WTC11 (cell line): ENCODE measurements at regions not wholly inside any gene's neighbourhood (a gene's known extent, or its start where the extent isn't known, plus 50 kb on each side); places are given as distances from the start of the nearest gene placed in this dataset.

ENCODE experiments used
- ATF3 ChIP-seq: sonication (generic); formaldehyde crosslinking; conservative IDR thresholded peaks from 2 replicates; pipeline ENCODE4 v1.8.1; 2022; ENCODE audit warnings: mild to moderate bottlenecking, missing genetic modification reagents
- ATF6 ChIP-seq: sonication (generic); formaldehyde crosslinking; IDR thresholded peaks from 2 replicates; pipeline ENCODE4 v1.8.1; 2023; ENCODE audit warnings: mild to moderate bottlenecking, missing genetic modification reagents
- CTCF ChIP-seq: fragments of 200-600 bp; IDR thresholded peaks from 2 replicates; pipeline ENCODE4 v1.8.0; 2022; ENCODE audit warnings: antibody characterized with exemption
- ETV6 ChIP-seq: sonication (generic); formaldehyde crosslinking; IDR thresholded peaks from 2 replicates; pipeline ENCODE4 v1.8.1; 2022; ENCODE audit warnings: mild to moderate bottlenecking, missing genetic modification reagents
- KAT7 ChIP-seq: sonication (generic); formaldehyde crosslinking; IDR thresholded peaks from 2 replicates; pipeline ENCODE4 v1.8.1; 2023; ENCODE audit warnings: missing genetic modification reagents, mild to moderate bottlenecking, borderline replicate concordance
- NFE2L1 ChIP-seq: sonication (generic); formaldehyde crosslinking; IDR thresholded peaks from 2 replicates; pipeline ENCODE4 v1.8.1; 2023; ENCODE audit warnings: missing genetic modification reagents
- NFYB ChIP-seq: sonication (generic); formaldehyde crosslinking; conservative IDR thresholded peaks from 2 replicates; pipeline ENCODE4 v1.8.0; 2022; ENCODE audit warnings: low read depth, missing genetic modification reagents
- ZBTB21 ChIP-seq: sonication (generic); formaldehyde crosslinking; IDR thresholded peaks from 2 replicates; pipeline ENCODE4 v1.8.1; 2023; ENCODE audit warnings: mild to moderate bottlenecking, missing genetic modification reagents, borderline replicate concordance
- ZNF317 ChIP-seq: sonication (generic); formaldehyde crosslinking; IDR thresholded peaks from 2 replicates; pipeline ENCODE4 v1.8.1; 2023; ENCODE audit warnings: low read depth, mild to moderate bottlenecking, moderate library complexity, missing genetic modification reagents, borderline replicate concordance
- ZNF423 ChIP-seq: fragments of 250-450 bp; sonication (Bioruptor Pico); IDR thresholded peaks from 2 replicates; pipeline ENCODE4 v2.1.2; 2022; ENCODE audit warnings: mild to moderate bottlenecking, moderate library complexity
- ZNF512 ChIP-seq: sonication (generic); formaldehyde crosslinking; IDR thresholded peaks from 2 replicates; pipeline ENCODE4 v1.8.1; 2022; ENCODE audit warnings: missing genetic modification reagents, borderline replicate concordance
- TF ChIP-seq, protein P1 (sequence below): sonication (generic); formaldehyde crosslinking; IDR thresholded peaks from 2 replicates; pipeline ENCODE4 v1.8.1; 2022; ENCODE audit warnings: low read depth, missing genetic modification reagents, borderline replicate concordance
- TF ChIP-seq, protein P2 (sequence below): sonication (generic); formaldehyde crosslinking; IDR thresholded peaks from 2 replicates; pipeline ENCODE4 v1.8.0; 2023; ENCODE audit warnings: missing genetic modification reagents, mild to moderate bottlenecking, borderline replicate concordance
- TF ChIP-seq, protein P3 (sequence below): sonication (generic); formaldehyde crosslinking; IDR thresholded peaks from 2 replicates; pipeline ENCODE4 v1.8.0; 2022; ENCODE audit warnings: mild to moderate bottlenecking, missing genetic modification reagents

DNA sequence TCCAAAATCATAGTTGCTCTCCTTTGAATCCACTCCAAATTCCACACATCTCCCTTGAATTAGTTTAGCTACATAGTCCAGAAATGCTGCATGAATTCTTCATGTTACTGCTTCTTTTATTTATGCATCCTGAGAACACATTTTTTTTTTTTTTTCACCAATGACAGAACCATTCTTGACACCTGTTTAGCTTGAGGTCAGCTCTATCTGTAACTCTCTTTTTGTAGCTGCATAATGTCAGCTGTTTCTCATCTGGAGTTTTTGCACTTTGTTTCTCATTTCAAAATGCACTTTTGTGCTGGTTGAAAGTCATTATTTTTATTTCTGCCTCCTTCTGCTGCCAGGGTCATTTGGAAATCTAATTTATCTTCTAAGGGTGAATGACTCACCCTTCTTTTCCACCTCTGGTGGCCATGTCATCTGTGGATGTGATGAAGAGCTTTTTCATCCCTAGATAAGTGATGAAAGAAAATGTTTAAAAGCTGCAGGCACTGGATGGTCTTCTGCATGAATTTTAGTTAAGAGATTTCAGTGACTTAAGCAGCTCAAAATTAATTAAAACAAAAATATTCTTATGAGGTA lies 93.7 kb downstream of the JRKL start:
- TF ChIP-seq, protein P1, sequence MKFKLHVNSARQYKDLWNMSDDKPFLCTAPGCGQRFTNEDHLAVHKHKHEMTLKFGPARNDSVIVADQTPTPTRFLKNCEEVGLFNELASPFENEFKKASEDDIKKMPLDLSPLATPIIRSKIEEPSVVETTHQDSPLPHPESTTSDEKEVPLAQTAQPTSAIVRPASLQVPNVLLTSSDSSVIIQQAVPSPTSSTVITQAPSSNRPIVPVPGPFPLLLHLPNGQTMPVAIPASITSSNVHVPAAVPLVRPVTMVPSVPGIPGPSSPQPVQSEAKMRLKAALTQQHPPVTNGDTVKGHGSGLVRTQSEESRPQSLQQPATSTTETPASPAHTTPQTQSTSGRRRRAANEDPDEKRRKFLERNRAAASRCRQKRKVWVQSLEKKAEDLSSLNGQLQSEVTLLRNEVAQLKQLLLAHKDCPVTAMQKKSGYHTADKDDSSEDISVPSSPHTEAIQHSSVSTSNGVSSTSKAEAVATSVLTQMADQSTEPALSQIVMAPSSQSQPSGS (CRISPR knock-in tag), result no peak
- TF ChIP-seq CTCF (no peak), KAT7 (CRISPR knock-in tag) (no peak), ETV6 (no peak), NFYB (no peak), ZNF317 (CRISPR knock-in tag) (no peak), ZNF512 (CRISPR knock-in tag) (no peak), ZBTB21 (CRISPR knock-in tag) (no peak), NFE2L1 (CRISPR knock-in tag) (no peak), ZNF423 (CRISPR knock-in tag) (no peak), ATF3 (CRISPR knock-in tag) (no peak), ATF6 (no peak)
- TF ChIP-seq, protein P2, sequence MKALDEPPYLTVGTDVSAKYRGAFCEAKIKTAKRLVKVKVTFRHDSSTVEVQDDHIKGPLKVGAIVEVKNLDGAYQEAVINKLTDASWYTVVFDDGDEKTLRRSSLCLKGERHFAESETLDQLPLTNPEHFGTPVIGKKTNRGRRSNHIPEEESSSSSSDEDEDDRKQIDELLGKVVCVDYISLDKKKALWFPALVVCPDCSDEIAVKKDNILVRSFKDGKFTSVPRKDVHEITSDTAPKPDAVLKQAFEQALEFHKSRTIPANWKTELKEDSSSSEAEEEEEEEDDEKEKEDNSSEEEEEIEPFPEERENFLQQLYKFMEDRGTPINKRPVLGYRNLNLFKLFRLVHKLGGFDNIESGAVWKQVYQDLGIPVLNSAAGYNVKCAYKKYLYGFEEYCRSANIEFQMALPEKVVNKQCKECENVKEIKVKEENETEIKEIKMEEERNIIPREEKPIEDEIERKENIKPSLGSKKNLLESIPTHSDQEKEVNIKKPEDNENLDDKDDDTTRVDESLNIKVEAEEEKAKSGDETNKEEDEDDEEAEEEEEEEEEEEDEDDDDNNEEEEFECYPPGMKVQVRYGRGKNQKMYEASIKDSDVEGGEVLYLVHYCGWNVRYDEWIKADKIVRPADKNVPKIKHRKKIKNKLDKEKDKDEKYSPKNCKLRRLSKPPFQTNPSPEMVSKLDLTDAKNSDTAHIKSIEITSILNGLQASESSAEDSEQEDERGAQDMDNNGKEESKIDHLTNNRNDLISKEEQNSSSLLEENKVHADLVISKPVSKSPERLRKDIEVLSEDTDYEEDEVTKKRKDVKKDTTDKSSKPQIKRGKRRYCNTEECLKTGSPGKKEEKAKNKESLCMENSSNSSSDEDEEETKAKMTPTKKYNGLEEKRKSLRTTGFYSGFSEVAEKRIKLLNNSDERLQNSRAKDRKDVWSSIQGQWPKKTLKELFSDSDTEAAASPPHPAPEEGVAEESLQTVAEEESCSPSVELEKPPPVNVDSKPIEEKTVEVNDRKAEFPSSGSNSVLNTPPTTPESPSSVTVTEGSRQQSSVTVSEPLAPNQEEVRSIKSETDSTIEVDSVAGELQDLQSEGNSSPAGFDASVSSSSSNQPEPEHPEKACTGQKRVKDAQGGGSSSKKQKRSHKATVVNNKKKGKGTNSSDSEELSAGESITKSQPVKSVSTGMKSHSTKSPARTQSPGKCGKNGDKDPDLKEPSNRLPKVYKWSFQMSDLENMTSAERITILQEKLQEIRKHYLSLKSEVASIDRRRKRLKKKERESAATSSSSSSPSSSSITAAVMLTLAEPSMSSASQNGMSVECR (CRISPR knock-in tag), result no peak
- TF ChIP-seq, protein P3, sequence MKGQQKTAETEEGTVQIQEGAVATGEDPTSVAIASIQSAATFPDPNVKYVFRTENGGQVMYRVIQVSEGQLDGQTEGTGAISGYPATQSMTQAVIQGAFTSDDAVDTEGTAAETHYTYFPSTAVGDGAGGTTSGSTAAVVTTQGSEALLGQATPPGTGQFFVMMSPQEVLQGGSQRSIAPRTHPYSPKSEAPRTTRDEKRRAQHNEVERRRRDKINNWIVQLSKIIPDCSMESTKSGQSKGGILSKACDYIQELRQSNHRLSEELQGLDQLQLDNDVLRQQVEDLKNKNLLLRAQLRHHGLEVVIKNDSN (CRISPR knock-in tag), result no peak
